ENCODE measurements at regions not wholly inside any gene's neighbourhood (a gene's known extent, or its start where the extent isn't known, plus 50 kb on each side); places are given as distances from the start of the nearest gene placed in this dataset.

DNA sequence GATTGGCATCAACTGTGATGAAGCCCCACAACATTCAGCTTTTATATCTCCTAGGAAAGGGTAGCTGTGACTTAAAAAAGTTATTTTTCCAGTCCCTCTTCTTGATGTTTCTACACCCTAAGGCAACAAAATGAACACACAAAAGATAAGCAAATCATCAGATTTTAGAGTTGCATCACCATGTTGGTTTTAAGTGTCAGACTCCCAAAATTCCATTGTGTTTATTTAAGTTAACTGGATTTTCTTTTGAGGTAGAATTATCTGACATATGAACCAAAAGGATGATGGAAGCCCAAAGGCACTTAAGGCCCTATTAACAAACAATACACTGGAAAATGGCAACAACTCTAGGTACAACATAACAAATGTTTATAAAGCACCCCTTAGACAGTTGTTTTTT, 261.7 kb upstream of the SLC39A10 start:
- DNase-seq = no peak

DNA sequence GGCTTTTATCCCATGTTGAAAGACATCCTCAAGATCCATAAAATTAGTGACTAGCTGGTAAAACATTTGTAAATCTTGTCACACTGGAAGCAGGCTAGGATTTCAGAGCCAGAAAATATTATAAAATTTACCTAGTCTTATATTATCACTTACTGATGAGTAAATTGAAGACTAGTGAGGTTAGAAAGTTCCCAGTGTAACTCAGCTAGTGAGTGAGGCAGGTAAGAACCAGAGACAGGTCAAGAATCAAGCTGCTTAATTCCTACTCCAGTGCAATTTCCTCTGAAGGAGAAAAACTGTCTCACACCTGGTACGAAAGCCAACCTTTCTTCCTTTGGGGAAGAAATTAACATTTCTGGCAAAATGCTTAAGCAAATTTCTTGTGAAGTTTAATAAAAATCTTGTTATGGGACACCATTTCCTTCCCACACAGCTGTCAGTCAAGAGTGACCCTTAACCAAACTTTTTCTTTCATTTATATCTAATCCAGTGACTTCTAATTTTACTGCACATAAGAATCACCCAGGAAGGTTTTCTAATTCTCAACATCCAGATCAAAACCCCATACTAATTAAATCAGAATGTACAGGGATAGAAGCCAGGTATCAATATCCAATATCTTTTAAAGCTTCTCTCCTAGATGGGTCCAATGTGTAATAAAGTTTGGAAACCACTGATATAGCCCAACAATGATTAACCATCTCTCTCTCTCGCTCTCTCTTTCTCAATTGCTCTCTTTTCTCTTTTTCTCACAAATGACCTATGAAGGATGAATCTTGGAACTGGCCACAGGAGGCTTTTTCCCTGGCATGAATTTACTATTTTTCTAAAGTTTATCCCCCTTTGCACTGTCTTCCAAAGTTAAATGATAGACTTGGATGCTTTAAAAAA, 264.3 kb upstream of the SLC39A10 start:
- DNase-seq = no peak

DNA sequence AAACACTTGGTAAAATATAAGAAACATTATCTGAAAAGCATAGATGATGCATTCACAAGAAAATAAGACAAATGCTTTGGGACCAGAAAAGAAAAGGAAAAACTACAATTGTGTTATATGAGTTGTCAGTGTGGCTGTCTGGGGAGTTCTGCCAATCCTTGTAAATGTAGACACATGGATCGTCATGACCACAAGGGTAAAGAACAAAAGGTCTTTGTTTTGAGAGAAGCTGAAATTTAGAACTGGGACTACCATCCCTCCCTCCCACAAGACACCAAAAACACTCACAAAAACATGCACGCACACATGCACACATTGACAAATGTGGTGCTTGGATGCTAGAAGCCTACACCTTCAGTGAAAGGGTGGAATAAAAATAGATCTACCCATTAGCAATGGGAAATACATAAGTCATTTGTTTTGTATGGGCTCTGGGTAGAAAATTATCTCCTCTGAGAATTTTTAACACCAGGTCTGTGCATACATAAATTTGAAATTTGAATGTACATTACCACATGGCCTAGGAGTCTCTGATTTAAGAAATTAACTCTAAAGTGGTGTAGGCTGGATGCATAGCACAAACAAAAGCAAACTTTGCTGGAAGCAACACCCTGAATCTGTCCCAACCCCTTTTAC, 266.2 kb upstream of the SLC39A10 start:
- no peak for DNase-seq

DNA sequence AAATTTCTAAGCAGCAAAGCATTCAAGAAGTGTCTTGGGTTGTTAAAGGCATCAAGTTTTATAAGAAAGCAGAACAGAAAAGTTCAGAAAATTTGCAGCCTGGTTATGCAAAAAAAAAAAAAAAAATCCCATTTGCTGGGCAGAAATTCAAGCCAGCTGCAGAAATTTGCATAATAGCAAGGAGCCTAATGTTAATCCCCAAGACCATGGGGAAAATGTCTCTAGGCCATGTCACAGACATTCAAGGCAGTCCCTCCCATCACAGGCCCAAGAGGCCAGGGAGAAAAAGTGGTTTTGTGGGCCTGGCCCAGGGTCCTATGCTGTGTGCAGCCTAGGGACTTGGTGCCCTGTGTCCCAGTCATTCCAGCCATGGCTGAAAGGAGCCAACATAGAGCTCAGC, 269.0 kb upstream of the SLC39A10 start:
- no peak for DNase-seq

DNA sequence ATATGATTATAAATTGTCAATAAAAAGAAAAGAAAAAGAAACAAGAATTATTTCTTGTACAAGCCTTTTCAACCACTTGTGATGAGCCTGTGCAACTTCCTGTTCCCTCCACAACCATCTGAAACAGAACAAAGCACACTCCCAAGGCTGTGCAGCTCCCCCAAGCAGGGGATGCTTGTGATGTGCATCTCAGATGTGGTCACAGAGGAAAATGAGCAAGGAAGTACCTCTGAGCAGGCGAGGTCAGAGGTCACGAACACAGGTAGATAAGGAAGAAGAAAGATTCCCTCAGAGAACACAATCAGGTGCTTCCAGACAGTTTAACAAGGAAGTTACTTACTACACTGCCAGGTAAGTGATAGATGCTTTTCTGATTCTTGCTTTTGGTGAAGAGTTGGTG, 274.8 kb upstream of the SLC39A10 start:
- no peak for DNase-seq

DNA sequence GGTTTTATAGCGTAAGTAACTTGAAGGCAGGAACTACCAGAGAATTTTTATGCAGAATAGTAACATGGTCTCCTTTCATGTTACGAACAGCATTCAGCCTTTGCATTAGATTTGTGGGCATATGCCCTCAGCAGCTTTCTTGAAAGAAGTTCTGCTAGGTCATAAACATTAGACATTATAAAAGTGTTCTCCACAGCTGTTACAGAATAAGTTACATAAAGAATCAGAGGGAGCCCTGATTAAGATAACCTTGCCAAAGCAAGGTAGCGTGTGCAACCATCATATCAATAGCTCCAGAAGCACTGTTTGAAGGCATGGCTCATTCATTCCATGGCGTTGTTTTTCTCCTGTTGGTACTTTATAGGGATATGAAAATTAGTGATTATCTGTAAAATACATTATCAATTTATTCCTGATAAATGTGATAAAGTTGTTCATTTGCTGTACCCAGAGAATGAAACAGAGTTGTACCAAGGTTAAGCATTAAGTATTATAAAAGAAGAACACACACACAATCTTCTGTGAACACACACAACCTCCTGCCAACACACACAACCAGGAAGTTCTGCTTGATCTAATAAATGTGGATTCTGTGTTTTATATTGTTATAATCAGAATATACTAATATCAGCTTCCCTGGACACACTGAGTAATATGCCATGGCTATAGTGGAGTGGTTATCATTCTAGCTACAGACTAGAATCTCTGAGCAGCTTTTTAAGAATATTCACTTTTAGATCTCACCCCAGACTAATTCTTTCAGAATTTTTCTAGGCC, 286.7 kb upstream of the SLC39A10 start:
- no peak for DNase-seq

DNA sequence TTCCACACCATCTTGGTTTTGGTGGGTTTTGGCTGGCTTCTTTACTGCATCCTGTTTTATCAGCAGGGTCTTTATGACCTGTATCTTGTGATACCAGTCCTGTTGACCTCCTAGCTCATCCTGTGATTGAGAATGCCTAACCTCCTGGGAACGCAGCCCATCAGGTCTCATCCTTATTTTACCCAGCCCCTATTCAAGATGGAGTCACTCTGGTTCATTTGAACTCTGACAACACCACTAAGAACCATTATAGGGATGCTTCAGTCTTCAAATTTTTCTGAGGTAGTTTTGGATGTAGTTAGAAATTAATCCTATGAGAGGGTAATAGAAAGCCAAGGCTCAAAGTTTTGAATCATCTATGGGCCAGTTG, 287.8 kb upstream of the SLC39A10 start:
- no peak for DNase-seq

DNA sequence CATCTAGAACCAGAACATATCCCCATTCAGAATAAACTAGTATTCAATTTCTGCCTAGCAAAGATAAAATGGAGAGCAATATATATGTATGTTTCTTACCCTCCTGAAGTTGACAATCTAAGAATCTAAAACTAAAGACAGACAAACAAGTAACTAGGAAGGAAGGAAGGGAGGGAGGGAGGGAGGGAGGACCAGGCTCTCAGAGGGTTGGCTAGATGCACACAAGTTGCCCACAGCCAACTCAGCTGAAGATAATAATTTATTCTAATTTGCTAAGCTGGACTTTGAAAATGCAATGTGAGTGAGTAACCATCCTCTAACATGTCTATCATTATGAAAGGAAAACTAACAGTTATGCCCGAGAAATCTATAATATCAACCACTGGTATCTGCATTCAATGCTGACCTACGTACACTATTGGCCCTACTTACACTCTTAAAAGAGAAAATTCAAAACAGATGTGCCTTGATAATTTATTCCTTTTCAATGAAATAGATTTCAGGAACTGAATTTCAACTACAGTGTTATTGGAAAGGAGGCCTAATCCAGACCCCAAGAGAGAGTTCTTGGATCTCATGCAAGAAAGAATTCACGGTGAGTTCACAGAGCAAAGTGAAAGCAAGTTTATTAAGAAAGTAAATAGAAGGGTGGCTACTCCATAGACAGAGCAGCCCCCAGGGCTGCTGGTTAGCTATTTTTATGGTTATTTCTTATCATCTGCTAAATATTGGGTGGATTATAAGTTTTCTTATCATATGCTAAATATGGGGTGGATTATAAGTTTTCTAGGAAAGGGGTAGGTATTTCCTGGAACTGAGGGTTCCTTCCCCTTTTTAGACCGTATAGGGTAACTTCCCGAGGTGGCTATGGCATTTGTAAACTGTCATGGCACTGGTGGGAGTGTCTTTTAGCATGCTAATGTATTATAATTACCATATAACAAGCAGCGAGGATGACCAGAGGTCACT, 288.5 kb upstream of the SLC39A10 start:
- no peak for DNase-seq

DNA sequence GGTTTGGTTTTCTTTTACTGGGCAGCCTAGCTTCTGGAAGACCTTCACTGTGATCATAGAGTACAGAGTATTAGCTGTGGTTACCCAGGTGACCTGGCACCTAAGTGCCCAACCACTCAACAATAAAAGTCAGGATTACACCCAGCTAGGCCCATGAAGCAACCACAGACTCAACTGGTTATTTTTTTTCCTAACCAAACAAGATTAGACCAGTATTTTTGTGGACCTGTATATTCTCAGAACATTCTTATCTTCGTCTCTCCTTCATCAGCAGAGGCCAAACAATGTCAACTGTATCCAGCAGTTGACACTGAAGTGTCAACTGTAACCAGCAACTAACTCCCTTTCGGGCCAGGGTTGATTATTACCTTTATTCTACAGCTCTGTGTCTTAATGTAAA, 289.2 kb upstream of the SLC39A10 start:
- DNase-seq = no peak

DNA sequence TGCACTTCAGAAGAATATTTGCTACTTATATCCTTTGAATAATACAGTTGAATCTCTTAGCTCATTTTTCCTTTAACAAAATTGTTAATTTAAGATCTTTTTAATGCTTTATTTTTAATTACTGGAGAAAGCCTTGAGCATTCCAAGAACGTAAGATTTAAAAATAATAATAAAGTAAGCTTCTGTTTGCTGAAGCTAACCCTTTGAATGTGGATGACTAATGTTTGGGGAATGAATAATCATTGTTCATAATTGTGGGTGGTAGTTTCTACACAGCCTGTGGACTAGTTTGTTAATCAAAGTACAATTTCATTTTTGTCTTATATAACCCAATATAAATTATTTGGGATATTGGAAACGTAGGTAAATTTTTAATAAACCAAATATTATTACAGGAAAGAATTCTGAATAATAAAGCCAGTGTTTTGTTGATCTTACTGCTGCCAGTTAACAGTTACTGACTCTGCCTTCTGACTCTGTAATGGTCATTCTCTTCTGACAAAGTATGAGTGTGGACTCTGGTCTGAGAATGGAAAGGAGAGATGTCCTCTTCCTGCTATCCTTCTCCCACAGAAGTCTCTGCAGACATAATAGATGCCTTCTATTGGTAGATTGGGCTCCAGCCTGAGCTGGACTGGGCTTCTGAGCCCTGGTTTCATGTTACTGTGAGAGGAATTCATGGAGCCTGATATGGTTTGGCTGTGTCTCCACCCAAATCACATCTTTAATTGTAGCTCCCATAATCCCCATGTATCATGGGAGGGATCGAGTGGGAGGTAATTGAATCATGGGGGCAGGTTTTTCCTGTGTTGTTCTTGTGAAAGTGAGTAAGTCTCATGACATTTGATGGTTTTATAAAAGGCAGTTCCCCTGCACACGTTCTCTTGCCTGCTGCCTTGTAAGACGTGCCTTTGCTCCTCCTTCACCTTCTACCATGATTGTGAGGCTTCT, 292.7 kb upstream of the SLC39A10 start:
- no peak for DNase-seq

DNA sequence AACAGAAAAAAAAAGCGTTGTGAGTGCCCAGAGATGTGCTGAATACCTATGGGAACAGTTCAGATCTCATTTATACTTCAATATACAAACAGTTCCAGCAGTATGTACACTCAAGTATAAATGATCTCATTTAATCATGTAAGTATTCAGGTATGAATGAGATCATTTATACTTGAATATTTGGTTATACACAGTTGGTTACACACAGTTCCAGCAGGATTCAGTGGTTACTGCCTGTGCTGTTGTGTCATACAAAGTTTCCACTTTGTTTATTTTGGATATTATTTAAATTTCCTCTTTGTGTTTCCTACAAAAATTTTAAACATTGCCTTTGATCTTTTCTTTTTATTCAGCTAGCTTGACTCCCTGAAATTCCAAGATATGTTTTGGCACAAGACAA, 293.5 kb upstream of the SLC39A10 start:
- no peak for DNase-seq

DNA sequence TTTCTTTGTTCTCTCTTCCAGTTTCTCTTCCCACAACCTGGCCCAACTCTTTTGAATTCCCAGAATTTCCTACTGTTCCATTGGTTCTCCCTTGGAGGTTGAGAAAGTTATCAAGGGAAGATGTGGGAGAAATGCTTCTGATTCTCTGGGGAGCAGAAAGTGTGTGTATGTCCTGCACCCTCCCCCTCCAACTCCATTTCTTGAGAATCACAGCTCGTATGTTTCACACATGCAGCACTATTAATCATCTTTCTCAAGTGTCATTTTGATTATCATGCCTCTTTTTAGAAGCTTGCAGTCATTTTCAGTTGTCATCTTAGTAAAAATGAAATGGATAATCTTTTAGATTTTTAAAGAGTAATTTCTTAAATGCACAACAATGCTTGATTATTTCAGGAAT, 296.8 kb upstream of the SLC39A10 start:
- DNase-seq = no peak

DNA sequence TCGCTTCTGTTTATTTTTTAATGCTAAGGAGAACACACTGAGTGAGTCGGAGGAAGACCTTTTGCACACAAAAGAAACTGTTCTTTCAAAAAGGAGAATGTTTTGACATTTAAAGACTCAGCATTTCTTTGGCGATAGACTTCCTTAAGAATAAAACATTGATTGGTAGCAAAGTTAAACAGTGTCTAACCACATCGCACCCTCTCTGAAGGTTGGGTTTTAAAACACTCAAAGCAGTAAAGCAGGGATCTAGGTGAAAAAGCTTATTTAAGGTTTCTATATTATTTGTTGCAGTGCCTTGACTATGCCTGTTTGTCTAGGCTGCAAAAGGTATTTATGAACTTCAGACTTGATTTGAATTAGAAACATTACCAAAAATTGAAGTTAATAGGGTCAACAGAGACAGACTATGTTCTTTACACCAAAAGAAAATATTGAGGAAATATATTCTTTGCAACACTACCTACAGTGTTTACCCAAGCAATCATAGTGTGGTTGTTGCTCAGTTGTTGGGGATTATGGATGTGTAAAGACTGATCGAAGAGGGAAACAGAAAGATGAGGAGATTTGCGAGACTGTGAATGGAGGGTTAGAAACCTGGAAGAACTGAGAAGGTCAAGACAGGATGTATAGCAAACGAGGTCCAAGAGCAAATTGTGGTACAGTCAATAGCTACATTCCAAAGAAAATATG, 297.8 kb upstream of the SLC39A10 start:
- DNase-seq = no peak

DNA sequence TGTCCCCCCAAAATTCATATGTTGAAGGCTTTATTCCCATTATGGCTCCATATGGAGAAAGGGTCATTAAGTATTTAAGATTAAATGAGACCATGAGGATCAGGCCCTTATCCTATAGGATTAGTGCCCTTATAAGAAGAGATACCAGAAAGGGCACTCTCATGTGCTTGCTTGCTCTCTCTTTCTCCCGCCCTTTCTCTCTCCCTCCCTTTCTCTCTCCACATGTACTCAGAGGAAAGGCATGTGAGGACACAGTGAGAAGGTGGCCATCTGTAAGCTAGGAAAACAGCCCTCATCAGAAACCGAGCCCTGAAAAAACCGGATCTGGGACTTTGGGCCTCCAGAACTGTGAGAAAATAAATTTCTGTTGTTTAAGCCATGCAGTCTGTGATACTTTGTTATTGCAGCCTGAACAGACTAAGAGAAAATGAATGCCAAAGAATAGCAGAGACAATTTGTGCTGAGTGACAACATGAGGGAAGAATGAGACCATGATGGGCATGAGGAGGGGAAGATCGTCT, 300.0 kb upstream of the SLC39A10 start:
- DNase-seq = no peak

DNA sequence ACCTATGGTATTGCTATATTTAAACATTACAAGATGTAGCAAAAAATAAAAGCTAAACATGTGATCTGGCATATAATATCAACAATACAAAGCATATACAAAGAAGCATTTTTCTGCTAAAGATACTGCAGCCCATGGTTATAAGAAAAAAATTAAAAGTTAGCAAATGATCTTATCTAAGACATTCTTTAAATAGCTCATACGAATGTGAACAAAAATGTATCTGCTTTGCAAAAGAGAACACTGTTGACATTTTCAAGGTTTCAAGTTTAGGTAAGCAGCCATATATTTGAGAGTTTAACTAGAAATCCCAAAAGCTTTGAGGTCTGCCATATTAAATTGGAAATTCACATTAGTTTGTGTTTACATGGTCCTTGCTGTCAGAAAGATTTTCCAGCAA, 301.0 kb upstream of the SLC39A10 start:
- DNase-seq = no peak

DNA sequence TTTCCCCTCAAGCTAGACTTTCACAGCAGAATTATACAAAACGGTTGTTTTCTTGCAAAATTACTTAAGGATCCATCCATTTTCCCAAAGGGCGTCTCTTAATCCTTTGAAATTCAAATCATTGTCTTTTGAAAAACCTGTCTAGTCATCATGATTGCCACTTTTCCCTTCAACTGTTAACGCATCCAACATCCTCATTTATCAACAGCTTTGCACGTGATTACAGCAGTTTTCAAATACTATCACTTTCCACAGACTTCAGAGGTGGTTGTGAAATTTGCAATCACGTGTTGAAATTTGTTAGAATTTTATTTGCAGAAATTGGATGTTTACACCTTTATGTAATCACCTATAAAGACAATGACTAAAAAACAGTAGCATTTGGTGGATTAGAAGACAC, 304.4 kb upstream of the SLC39A10 start:
- DNase-seq = no peak

DNA sequence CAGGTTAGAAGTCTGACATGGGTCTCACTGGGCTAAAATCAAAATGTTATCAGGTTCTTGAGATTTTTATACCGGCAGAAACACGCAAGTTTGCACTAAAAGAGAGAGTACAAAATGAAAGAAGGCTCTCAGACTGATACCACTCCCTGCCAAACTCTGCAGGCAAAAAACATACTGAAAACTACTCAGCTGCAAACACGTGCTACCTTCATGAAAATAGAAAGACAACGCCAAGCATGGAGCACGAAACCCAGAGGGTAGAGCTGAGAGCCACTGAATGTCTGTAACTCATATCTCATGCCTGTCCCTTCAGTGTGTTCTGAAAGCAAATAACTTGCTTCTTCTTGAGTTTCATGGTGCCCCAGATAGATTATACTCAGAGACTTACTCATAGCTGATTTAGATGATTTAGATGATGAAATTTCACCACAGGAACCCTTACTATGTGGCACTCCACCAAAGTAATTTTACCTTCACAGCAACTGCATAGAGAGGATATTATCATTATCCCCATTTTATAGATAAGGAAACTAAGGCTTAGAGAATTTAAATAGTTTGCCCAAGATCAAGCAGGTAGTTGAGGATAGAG, 313.0 kb upstream of the SLC39A10 start:
- DNase-seq = no peak

DNA sequence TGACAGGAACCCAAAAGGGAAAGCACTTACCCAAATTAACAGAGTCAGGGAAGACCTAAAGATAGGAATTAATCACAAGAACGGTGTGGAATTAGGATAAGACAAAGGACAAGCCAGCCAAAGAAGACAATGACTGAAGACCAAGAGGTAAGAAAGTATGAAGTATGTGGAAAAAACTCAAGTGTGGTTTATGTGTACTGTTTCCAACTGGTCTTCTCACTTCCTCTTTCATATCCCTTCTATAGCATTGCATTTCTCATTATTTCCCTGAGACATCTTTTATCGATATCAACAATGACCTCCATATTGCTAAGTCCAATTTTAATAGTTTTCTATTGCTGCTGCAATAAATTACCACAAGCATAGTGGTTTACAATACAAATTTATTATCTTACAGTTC, 313.5 kb upstream of the SLC39A10 start:
- no peak for DNase-seq

DNA sequence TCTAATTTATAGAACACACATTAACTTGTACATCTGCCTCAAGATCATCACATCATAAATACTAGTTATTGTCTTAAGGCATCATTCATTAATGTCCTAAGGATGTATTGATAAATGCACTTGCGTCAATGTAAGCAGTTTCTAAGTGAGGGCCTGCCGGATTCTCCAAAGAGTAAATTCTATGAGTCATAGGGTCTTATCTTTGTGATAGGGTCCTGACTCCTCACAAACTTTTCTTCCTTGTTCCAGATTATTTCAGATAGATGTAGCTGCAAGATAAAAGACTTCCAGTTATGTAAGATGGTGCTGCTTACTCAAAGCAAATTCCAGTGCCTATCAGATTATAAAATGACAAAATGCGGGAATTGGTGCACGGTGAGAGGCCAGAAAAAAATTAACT, 315.0 kb upstream of the SLC39A10 start:
- no peak for DNase-seq

DNA sequence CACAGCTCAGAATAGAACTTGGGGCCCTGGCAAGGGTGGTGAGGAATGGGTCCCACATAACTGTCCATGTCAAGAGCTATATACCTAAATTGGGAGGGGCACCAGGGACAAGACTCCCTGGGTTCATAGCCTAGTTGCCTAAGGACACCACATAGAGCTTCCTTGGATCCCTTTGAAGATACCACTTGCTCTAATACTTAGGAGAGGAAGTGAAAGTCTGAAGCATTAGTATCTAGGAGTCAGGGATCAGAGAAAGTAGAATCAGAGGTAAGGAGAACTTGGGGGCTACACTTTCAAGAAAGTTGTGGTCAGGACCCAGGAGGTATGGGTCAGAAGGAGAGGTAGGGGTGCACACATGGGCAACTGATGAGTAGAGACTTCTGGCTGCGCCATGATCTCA, 318.2 kb upstream of the SLC39A10 start:
- no peak for DNase-seq
